ENCODE measurements at regions not wholly inside any gene's neighbourhood (a gene's known extent, or its start where the extent isn't known, plus 50 kb on each side); places are given as distances from the start of the nearest gene placed in this dataset.

- Histone ChIP-seq H4K20me1 (ENCODE audit: low read length) (no peaks in the 10 kb centered on the region), H3K36me3 (ENCODE audit: low read depth, low read length) (no peaks in the 10 kb centered on the region), H3K4me1 (ENCODE audit: insufficient read depth, low read length) (no peaks in the 10 kb centered on the region), H2AFZ (ENCODE audit: low read length) (no peak overlapping the region), H3K9me3 (ENCODE audit: low read length) (no peaks in the 10 kb centered on the region), H3K4me2 (ENCODE audit: low read length) (no peak overlapping the region), H3F3A (ENCODE audit: low read length, unreplicated experiment) (no peaks in the 10 kb centered on the region), H3K9me2 (replicated peaks; ENCODE audit: low read length) (no peaks in the 10 kb centered on the region), H3K27me3 (ENCODE audit: low read length) (peaks cover 14% of the 10 kb centered on the region), H3K9ac (ENCODE audit: low read length) (no peak overlapping the region), H3K79me2 (ENCODE audit: low read length) (no peaks in the 10 kb centered on the region), H3K4me3 (ENCODE audit: low read length) (no peak overlapping the region), H3K27ac (ENCODE audit: low read length) (no peak overlapping the region)
- no peak for DNase-seq
- POLR2A ChIA-PET (ENCODE audit: unreplicated experiment) = no interaction called here
- intact Hi-C loops (cut with micrococcal nuclease) = no loop called here
- CTCF ChIA-PET = no interaction called here
- no peak for ATAC-seq
- BruUV-seq (replicated peaks) = no TSS peak
- TF ChIP-seq EZH2phosphoT487 (IDR thresholded peaks at IDR 0.05; ENCODE audit: borderline replicate concordance, low read length) (no peak), EZH2 (IDR thresholded peaks at IDR 0.05; ENCODE audit: low read length, unreplicated experiment) (no peak)
- TF ChIP-seq, protein P1, sequence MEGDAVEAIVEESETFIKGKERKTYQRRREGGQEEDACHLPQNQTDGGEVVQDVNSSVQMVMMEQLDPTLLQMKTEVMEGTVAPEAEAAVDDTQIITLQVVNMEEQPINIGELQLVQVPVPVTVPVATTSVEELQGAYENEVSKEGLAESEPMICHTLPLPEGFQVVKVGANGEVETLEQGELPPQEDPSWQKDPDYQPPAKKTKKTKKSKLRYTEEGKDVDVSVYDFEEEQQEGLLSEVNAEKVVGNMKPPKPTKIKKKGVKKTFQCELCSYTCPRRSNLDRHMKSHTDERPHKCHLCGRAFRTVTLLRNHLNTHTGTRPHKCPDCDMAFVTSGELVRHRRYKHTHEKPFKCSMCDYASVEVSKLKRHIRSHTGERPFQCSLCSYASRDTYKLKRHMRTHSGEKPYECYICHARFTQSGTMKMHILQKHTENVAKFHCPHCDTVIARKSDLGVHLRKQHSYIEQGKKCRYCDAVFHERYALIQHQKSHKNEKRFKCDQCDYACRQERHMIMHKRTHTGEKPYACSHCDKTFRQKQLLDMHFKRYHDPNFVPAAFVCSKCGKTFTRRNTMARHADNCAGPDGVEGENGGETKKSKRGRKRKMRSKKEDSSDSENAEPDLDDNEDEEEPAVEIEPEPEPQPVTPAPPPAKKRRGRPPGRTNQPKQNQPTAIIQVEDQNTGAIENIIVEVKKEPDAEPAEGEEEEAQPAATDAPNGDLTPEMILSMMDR (conservative IDR thresholded peaks at IDR 0.05; ENCODE audit: low read depth, low read length) = no peak
These were observed 1338.4 kb downstream of the TBC1D22A start for GRCh38 chr22:48100685-48101417.

GRCh38 chr22:48099671-48100070 lies 1337.2 kb downstream of the TBC1D22A start:
- Histone ChIP-seq H3K9ac (ENCODE audit: low read length) (no peak overlapping the region), H3K9me3 (ENCODE audit: low read length) (no peaks in the 10 kb centered on the region), H3K4me3 (ENCODE audit: low read length) (no peak overlapping the region), H3K27ac (ENCODE audit: low read length) (no peak overlapping the region), H3K79me2 (ENCODE audit: low read length) (no peaks in the 10 kb centered on the region), H3K27me3 (ENCODE audit: low read length) (peaks cover 5% of the 10 kb centered on the region), H3F3A (ENCODE audit: low read length, unreplicated experiment) (no peaks in the 10 kb centered on the region), H3K4me2 (ENCODE audit: low read length) (no peak overlapping the region), H3K9me2 (replicated peaks; ENCODE audit: low read length) (no peaks in the 10 kb centered on the region), H2AFZ (ENCODE audit: low read length) (no peak overlapping the region), H3K4me1 (ENCODE audit: insufficient read depth, low read length) (no peaks in the 10 kb centered on the region), H4K20me1 (ENCODE audit: low read length) (no peaks in the 10 kb centered on the region), H3K36me3 (ENCODE audit: low read depth, low read length) (no peaks in the 10 kb centered on the region)
- ChIA-PET POLR2A (ENCODE audit: unreplicated experiment) (no interaction called here), CTCF (no interaction called here)
- intact Hi-C loops (cut with micrococcal nuclease) = no loop called here
- ATAC-seq = no peak
- no peak for DNase-seq
- BruUV-seq (replicated peaks) = no TSS peak
- TF ChIP-seq, protein P1 (conservative IDR thresholded peaks at IDR 0.05; ENCODE audit: low read depth, low read length) = no peak
- TF ChIP-seq EZH2 (IDR thresholded peaks at IDR 0.05; ENCODE audit: low read length, unreplicated experiment) = no peak
- TF ChIP-seq EZH2phosphoT487 (IDR thresholded peaks at IDR 0.05; ENCODE audit: borderline replicate concordance, low read length) = no peak

GRCh38 chr22:48099251-48099650 lies 1336.8 kb downstream of the TBC1D22A start:
- ATAC-seq (no peak), DNase-seq (no peak)
- Histone ChIP-seq H3K4me1 (ENCODE audit: insufficient read depth, low read length) (no peaks in the 10 kb centered on the region), H3K4me2 (ENCODE audit: low read length) (no peak overlapping the region), H3F3A (ENCODE audit: low read length, unreplicated experiment) (no peaks in the 10 kb centered on the region), H2AFZ (ENCODE audit: low read length) (no peak overlapping the region), H3K4me3 (ENCODE audit: low read length) (no peak overlapping the region), H3K79me2 (ENCODE audit: low read length) (no peaks in the 10 kb centered on the region), H3K9me3 (ENCODE audit: low read length) (no peaks in the 10 kb centered on the region), H3K9me2 (replicated peaks; ENCODE audit: low read length) (no peaks in the 10 kb centered on the region), H3K27me3 (ENCODE audit: low read length) (peaks cover under 1% of the 10 kb centered on the region; the same call in 1 of the 2 replicates), H3K36me3 (ENCODE audit: low read depth, low read length) (no peaks in the 10 kb centered on the region), H3K27ac (ENCODE audit: low read length) (no peak overlapping the region), H4K20me1 (ENCODE audit: low read length) (no peaks in the 10 kb centered on the region), H3K9ac (ENCODE audit: low read length) (no peak overlapping the region)
- CTCF ChIA-PET = no interaction called here
- no TSS peak for BruUV-seq (replicated peaks)
- TF ChIP-seq EZH2phosphoT487 (IDR thresholded peaks at IDR 0.05; ENCODE audit: borderline replicate concordance, low read length) = no peak
- TF ChIP-seq EZH2 (IDR thresholded peaks at IDR 0.05; ENCODE audit: low read length, unreplicated experiment) = no peak
- TF ChIP-seq, protein P1 (conservative IDR thresholded peaks at IDR 0.05; ENCODE audit: low read depth, low read length) = no peak
- intact Hi-C loops (cut with micrococcal nuclease) = no loop called here
- POLR2A ChIA-PET (ENCODE audit: unreplicated experiment) = no interaction called here

All from PC-3 (cell line).